HFF-Myc (cell line): ENCODE measurements at regions not wholly inside any gene's neighbourhood (a gene's known extent, or its start where the extent isn't known, plus 50 kb on each side); places are given as distances from the start of the nearest gene placed in this dataset.

Experiments used
- DNase-seq: peaks from one replicate; pipeline ENCODE4 v3.0.0-alpha.2; 2011; ENCODE audit warnings: low read depth; ENCODE audit errors: extremely low read depth
- H3K4me3 ChIP-seq: replicated peaks from 2 replicates; pipeline ENCODE4 v1.5.1; 2011; ENCODE audit warnings: low read depth, mild to moderate bottlenecking, control low read depth, low read length
- TF ChIP-seq, protein P1 (sequence below): IDR thresholded peaks from 2 replicates; pipeline ENCODE4 v1.5.1; 2012; ENCODE audit warnings: mild to moderate bottlenecking, low read depth, low read length, control low read depth; ENCODE audit errors: missing control alignments

DNA sequence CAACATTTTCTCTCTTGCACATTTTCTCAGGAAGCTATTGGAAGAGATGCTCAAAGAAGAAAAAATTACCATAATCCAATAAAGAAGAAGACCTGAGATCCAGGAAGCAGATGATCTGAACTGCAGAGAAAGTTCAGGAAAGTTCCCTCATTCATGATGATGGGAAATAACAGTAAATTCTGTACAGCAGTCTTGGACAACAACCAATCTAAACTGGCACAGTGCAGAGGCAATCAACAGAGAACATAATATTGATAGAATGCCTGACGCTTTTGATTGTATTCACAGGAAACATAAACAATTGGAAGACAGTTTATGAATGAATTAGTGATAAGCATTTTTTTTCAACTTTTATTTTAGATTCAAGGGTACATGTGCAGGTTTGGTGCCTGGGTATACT is 428.9 kb downstream of the KCTD8 start:
- TF ChIP-seq, protein P1, sequence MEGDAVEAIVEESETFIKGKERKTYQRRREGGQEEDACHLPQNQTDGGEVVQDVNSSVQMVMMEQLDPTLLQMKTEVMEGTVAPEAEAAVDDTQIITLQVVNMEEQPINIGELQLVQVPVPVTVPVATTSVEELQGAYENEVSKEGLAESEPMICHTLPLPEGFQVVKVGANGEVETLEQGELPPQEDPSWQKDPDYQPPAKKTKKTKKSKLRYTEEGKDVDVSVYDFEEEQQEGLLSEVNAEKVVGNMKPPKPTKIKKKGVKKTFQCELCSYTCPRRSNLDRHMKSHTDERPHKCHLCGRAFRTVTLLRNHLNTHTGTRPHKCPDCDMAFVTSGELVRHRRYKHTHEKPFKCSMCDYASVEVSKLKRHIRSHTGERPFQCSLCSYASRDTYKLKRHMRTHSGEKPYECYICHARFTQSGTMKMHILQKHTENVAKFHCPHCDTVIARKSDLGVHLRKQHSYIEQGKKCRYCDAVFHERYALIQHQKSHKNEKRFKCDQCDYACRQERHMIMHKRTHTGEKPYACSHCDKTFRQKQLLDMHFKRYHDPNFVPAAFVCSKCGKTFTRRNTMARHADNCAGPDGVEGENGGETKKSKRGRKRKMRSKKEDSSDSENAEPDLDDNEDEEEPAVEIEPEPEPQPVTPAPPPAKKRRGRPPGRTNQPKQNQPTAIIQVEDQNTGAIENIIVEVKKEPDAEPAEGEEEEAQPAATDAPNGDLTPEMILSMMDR, result no peak
- H3K4me3 ChIP-seq, result no peak overlapping the region
- no peak for DNase-seq

DNA sequence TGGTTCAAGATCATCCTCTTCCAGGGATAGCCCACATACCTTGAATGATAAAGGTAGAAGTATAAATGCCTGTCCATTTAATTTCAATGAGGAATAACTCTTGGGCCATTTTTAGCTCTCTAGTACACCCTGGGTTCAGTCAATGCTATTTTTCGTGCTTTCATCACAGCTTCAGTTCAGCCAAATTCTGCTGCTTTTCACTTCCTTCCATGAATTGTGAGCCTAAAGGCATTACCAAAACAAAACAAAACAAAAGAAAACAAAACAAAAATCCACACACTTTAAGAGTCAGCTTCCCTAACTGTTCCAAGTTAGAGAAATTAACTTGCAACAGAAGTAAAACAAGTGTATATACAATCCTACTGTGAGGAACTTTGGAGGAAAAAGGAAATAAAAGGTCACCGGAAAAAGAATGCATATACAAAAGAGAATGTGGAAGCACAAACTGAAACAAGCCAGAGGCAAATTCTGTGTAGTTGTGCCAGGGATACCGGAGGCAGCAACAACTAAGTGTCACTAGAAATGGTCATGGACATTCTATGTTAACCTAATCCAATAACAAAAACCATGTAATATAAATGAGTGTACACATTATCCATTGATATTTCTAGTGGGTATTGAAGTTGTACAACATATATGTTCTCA is 423.1 kb downstream of the KCTD8 start:
- H3K4me3 ChIP-seq, result no peak overlapping the region
- no peak for DNase-seq
- TF ChIP-seq, protein P1, result no peak

DNA sequence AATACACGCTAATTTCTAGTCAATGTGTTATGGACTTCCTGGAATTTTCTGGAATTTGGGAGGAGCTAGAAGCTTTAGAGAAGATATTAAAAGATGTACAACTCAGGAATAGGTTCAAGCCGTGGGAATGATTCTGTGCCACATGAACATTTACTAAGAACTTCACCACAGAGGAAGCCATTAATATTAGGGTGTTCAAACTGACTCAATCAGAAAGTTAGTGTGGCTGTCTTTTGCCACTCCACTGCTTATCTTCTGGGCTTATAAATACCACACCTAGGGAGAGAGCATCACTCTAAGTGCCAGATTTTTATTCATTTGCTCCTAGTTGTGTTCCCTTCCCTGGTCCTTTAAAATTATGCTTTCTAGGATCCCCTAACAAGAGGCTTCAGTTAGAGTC is 409.8 kb downstream of the KCTD8 start:
- no peak overlapping the region for H3K4me3 ChIP-seq
- no peak for DNase-seq
- TF ChIP-seq, protein P1, result no peak

DNA sequence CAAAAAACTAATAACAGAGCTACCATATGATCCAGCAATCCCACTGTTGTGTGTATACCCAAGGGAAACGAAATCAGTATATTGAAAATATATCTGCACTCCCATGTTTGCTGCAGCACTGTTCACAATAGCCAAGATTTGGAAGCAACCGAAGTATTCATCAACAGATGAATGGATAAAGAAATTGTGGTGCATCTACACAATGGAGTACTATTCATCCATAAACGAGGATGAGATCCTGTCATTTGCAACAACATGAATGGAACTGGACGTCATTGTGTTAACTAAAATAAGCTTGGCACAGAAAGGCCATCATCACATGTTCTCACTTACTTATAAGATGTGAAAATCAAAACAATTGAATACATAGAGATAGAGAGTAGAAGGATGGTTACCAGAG is 402.1 kb downstream of the KCTD8 start:
- TF ChIP-seq, protein P1, result no peak
- no peak overlapping the region for H3K4me3 ChIP-seq
- no peak for DNase-seq

DNA sequence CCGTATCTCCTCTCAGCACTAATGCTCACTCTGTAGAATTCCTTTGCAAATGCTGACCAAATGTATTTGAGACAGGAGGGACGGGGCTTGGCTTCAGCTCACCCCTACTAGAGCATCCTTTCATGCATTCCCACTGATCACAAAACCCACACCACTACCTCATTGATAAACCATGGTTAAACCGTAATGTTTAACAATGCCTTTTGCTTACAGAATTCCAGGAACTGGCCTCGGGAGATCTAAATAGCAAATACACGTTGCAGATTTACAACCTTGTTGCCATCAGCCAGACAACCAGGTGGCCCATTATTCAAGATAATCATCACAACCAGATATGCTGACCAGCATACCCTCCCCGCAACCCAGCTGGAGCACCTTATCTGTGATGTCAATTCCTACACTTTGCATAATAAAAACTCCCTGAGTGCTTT is 391.9 kb downstream of the KCTD8 start:
- no peak overlapping the region for H3K4me3 ChIP-seq
- no peak for DNase-seq
- TF ChIP-seq, protein P1, result no peak

DNA sequence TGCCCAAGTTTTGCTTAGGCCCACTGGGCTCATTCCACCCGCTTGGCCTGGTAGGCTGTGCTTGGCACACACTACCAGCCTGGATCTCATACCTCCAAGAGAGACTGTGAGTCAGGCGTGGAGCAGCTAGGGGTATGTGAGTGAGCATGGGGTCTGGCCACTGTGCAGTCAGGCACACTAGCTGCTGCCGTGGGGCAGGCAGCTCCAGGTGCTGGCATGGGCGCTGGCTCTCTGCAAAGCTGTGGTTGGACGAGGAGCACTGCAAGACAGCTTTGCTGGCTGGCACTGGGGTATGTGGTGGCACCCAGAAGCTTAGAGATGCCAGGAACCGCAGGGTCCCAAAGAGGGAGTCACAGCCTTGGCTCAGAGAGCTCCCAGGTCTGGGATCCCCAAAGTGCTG is 377.8 kb downstream of the KCTD8 start:
- no peak for DNase-seq
- H3K4me3 ChIP-seq, result no peak overlapping the region
- TF ChIP-seq, protein P1, result no peak
